OCI-LY7 (cell line): ENCODE measurements at regions not wholly inside any gene's neighbourhood (a gene's known extent, or its start where the extent isn't known, plus 50 kb on each side); places are given as distances from the start of the nearest gene placed in this dataset.

Source experiments
- EZH2phosphoT487 ChIP-seq: fragments of 200-600 bp; sonication (generic); IDR thresholded peaks from 2 replicates; pipeline ENCODE4 v1.6.1; 2018; ENCODE audit warnings: low read depth, borderline replicate concordance, mild to moderate bottlenecking, mixed run types, antibody characterized with exemption, low read length, moderate library complexity, mixed read lengths
- TF ChIP-seq, protein P1 (sequence below): fragments of 200-600 bp; sonication (generic); conservative IDR thresholded peaks from 2 replicates; pipeline ENCODE4 v1.5.1; 2014; ENCODE audit warnings: mild to moderate bottlenecking, antibody characterized with exemption, low read length, moderate library complexity, mixed read lengths

- TF ChIP-seq, protein P1, sequence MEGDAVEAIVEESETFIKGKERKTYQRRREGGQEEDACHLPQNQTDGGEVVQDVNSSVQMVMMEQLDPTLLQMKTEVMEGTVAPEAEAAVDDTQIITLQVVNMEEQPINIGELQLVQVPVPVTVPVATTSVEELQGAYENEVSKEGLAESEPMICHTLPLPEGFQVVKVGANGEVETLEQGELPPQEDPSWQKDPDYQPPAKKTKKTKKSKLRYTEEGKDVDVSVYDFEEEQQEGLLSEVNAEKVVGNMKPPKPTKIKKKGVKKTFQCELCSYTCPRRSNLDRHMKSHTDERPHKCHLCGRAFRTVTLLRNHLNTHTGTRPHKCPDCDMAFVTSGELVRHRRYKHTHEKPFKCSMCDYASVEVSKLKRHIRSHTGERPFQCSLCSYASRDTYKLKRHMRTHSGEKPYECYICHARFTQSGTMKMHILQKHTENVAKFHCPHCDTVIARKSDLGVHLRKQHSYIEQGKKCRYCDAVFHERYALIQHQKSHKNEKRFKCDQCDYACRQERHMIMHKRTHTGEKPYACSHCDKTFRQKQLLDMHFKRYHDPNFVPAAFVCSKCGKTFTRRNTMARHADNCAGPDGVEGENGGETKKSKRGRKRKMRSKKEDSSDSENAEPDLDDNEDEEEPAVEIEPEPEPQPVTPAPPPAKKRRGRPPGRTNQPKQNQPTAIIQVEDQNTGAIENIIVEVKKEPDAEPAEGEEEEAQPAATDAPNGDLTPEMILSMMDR, result no peak
- TF ChIP-seq EZH2phosphoT487, result no peak
These were observed 80.1 kb upstream of the GBE1 start for GRCh38 chr3:81841540-81841939.
